ENCODE measurements at regions not wholly inside any gene's neighbourhood (a gene's known extent, or its start where the extent isn't known, plus 50 kb on each side); places are given as distances from the start of the nearest gene placed in this dataset.

GRCh38 chr6:140376209-140376608 is 1001.8 kb upstream of the CITED2 start:
- TF ChIP-seq TOE1 (IDR thresholded peaks at IDR 0.05; ENCODE audit: borderline replicate concordance), result no peak
- TF ChIP-seq TOE1 (CRISPR knock-in tag; IDR thresholded peaks at IDR 0.05; ENCODE audit: borderline replicate concordance, low read depth), result no peak
- no peak for TF ChIP-seq EGR1 (conservative IDR thresholded peaks at IDR 0.05)
- TF ChIP-seq REST (IDR thresholded peaks at IDR 0.05; ENCODE audit: borderline replicate concordance), result no peak
- no peak for TF ChIP-seq REST (CRISPR knock-in tag; IDR thresholded peaks at IDR 0.05; ENCODE audit: low read depth)
- no peak for TF ChIP-seq ZSCAN29 (IDR thresholded peaks at IDR 0.05)

All from K562 (cell line).